Renal cortical epithelial cell (primary cell): ENCODE measurements at regions not wholly inside any gene's neighbourhood (a gene's known extent, or its start where the extent isn't known, plus 50 kb on each side); places are given as distances from the start of the nearest gene placed in this dataset.

Experiments used
- DNase-seq: peaks from one replicate; pipeline ENCODE4 v3.0.0-alpha.2; 2011; ENCODE audit warnings: low read depth

- DNase-seq = no peak
These were observed 127.2 kb upstream of the AGA start for GRCh38 chr4:177569434-177569833.

DNA sequence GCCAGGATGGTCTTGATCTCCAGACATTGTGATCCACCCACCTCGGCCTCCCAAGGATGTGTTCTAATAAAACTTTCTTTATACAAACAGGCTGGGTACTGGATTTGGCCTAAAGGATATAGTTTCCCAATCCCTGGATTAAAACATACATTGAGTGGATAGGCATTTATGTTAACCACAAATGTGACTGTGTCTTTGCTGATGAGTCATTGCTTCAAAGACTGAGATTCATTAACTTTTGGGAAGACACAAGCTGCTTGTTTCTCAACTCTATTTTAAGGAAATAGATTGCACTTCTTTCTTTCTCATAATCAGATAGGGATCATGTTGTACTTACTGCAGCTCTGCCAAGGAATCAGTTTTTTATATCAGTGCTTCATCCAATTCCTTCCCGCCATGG is 131.3 kb upstream of the AGA start:
- DNase-seq = peak; percentile 90

DNA sequence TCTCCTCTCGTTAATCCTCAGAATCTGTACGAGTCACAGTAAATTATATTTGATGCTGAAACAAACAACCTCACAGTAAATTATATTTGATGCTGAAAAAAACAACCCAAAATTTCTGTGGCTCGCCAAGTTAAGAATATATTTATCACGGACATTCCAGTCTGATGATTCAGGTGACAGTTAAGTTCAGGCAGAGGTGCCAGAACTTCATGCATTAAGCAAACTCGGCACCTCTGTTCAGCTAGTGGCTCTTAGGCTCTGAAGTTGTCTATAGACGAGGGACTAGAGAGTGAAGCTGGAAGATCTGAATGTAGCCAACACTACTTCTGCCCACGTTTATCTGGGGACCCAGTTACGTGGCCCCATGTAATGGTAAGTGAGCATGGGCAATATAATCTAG is 132.2 kb upstream of the AGA start:
- DNase-seq = peak; percentile 19

- DNase-seq = peak; percentile 16
These were observed 137.4 kb upstream of the AGA start for GRCh38 chr4:177579649-177580048.

DNA sequence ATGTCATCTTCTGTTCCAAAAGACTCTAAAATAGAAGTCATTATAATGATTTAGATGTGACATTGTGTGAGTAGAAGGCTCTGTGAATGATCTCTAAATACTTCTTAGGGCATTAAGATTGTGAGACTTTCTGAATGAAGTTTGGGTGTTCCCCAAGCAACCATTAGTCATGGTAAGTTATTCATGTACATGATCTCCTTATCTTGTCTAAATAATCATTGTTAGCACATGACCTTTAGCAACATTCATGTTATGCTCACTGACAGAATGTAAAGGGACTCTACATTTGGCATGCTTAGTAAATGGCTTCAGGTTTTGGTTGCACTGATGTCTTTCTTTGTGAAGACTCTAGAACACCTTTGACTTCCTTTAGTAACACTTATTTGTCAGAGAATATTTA is 140.8 kb upstream of the AGA start:
- DNase-seq = peak; percentile 5

GRCh38 chr4:177587989-177588388 is 145.8 kb upstream of the AGA start:
- no peak for DNase-seq

DNA sequence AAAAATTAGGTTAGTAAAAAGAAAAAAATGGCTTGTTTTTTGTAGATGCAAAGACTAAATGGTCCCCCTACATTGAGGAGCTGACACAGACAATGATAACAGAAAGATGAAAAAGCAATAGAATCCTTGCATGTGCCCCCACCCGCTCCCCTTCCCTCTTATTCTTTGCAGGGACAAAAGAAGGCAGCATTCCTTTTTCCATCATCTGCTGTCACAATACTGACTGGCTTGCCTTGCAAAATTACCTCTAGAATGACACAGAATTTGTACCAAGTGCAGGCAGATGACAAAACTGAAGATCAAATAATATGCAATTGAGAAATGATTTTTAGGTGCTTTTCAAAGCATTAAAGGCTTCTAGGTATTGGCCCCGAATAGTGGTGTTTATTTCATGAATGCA is 153.1 kb upstream of the AGA start:
- no peak for DNase-seq

DNA sequence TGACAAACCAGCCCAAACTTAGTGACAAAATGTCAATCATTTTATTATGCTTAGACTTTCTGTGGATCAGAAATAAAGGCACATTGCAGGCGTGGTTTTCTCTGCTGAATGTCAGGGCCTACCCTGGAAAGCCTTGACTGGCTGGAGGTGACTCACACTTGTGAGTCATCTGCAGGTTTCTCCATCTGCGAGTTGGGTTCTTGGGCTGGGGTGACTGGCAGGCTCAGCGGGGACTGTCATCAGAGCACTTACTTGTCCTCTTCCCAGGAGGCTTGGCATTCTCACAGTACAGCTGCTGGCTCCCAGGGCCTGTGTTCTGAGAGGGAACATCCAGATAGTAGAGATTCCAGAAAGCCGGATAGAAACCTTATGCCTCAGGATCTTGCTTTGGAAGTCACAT is 153.8 kb upstream of the AGA start:
- DNase-seq = peak; percentile 83

GRCh38 chr4:177596991-177597390 is 154.8 kb upstream of the AGA start:
- DNase-seq = no peak

DNA sequence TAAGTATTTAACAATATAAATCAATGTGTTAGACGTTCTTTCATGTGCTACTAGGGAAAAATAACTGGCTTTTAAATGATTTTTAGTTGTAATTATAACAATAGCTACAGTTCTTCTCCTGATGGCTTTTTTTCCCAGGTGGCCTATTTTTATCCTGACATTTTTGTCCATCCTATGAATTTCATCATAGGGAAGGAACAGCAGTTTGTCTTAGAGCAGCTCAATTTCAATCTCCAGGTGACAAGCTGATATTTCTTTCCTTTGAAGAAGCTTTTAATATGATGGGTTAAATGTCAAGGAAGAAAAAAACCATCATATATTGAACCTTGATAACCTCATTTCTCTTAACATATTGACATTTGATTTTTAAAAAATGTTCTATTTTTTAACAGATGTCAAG is 163.0 kb upstream of the AGA start:
- no peak for DNase-seq

DNA sequence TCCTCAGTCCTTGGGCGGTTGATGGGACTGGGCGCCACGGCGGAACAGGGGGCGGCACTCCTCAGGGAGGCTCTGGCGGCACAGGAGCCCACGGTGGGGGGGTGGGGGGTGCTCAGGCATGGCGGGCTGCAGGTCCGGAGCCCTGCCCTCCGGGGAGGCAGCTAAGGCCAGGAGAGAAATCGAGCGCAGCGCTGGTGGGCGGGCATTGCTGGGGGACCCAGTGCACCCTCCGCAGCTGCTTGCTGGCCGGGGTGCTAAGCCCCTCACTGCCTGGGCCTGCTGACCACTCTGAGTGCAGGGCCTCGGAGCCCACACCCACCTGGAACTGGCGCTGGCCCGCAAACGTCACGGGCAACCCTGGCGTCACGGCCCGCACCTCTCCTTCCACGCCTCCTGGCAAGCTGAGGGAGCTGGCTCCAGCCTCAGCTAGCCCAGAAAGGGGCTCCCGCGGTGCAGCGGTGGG is 164.9 kb upstream of the AGA start:
- DNase-seq = no peak

- peak; percentile 2 for DNase-seq
These were observed 169.9 kb upstream of the AGA start for GRCh38 chr4:177611974-177612664.

DNA sequence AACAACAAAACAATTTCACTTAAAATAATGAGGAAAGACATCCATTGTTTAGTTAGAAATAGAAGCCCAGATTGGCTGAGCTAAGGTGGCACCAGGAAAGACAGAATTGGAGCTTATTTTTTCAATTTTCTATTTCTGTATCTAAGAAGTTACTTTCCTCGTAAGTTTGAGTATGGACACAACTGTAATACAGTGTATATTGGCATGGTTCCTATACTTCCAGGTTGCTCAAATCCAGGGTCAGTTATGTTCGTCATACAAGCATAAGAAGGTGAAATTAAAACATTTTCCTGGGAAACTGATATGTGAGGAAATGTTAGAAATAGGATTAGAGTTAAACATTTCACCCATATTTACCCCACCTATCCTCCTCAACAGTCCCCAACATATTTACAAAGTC is 170.4 kb upstream of the AGA start:
- DNase-seq = no peak

DNA sequence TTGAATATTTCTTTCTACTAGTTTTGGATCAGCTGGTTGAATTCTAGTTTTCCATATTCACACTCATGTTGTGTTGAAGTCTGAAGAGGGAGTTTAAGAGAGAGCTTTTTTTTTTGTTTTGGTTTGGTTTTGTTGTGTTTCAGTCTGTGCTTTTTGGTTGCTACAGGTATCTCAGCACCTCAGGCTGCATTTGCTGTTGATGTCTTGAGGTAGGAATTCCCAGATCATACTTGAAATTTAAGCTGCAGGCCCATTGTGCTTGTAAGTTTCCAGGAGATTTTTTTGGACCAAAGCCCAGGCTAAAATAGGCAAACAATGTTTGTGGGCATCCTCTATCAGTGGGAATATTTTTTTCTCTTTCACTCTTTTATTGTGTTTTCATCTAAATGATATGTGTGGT is 190.2 kb upstream of the AGA start:
- peak; percentile 46 for DNase-seq

- DNase-seq = no peak
These were observed 196.6 kb upstream of the AGA start for GRCh38 chr4:177638871-177639270.

- DNase-seq = no peak
These were observed 198.6 kb upstream of the AGA start for GRCh38 chr4:177640864-177641263.

DNA sequence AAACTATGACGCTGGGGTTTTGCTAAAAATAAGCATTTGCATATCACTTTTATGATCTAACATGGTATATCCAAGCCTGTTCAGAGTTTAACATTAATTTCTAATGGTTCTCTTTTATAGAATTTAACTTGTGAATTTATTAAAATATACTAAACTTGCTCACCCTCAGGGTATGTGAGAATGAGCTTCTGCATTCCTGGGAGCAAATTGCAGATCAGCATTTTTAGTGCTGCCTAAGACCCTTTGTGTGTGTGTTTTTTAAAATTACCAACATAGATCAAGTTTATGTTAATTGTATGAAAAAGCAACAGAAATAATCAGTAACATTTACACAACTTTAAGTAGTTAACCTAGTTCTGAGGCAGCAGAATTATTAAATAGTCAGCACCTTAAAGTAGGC is 218.0 kb upstream of the AGA start:
- DNase-seq = no peak

- no peak for DNase-seq
These were observed 225.4 kb upstream of the AGA start for GRCh38 chr4:177667687-177668086.

GRCh38 chr4:177671387-177671786 is 229.2 kb upstream of the AGA start:
- no peak for DNase-seq

DNA sequence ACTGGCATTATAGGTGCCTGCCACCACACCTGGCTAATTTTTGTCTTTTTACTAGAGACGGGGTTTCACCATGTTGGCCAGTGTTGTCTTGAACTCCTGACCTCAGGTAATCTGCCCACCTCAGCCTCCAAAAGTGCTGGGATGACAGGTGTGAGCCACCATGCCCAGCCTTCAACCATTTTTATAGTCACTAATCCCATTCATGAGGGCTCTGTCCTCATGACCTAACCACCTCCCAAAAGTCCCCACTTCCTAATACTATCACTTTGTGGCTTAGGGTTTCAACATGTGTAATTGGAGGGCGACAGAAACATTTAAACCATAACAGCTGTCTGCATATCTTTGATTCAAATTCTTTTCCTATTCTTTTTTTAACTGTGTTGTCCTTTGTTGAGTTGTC is 229.6 kb upstream of the AGA start:
- no peak for DNase-seq

DNA sequence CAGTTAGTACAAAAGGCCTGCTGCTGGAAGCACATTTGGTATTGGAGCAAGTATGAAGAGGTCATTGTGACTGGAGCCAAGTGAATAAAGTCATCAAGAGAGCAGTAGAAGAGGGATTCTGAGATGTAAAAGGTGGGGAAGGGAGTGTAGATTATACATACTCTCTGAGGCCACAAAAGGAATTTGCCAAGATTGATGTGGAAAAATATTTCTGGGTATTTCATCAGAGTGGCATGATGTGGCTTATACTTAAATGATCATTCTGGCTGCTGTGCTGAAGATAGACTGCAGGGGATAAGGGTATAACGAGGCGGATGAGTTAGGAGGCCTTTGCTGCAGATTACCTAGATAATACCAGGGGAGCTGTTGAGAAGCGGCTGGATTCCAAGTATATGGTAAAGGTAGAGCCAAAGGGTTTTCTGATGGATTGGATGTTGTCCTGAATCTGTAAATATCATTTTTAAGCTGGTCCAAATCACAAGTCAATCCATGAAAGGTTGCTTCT is 231.8 kb upstream of the AGA start:
- no peak for DNase-seq

DNA sequence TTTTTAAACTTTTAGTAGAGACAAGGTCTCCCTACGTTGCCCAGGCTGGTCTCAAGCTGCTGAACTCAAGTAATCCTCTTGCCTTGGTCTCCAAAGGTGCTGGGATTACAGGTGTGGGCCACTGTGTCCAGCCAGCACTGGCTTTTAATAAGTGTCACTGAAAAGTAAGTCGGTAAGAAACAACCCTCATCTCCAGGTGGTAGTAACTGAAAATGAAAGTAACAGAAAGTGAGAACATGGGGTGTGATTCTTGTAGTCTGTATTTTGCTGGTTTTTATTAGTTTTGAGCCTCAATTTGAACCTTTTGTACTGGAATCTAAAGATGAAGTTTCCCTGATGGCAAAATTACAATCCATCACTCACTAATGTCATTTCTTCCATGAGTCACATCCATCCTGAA is 238.1 kb upstream of the AGA start:
- no peak for DNase-seq

- DNase-seq = no peak
These were observed 239.7 kb upstream of the AGA start for GRCh38 chr4:177681902-177682301.

DNA sequence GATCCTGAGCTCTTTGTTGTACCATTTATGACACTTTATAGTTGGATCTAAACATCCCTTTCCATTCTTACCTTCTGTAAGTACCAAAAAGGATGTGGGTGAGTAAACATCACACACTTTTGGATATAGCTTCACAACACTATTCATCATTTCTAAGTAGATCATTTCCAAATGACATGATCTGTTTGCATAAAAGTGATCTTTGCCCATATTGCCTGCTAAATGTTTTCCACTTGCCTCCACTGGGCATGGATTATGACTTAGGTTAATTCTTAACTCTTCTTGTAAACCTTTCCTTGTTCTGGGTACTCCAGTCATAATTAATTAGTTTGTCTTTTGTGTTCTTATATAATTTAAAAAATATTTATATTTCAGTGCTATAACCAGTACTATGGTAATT is 244.9 kb upstream of the AGA start:
- DNase-seq = peak; percentile 40
